GM12874 (cell line): ENCODE measurements at regions not wholly inside any gene's neighbourhood (a gene's known extent, or its start where the extent isn't known, plus 50 kb on each side); places are given as distances from the start of the nearest gene placed in this dataset.

Experiments used
- CTCF ChIP-seq: IDR thresholded peaks from 2 replicates; pipeline ENCODE4 v1.5.1; 2011; ENCODE audit warnings: low read depth, mild to moderate bottlenecking, control low read depth, low read length, moderate library complexity; ENCODE audit not compliant: insufficient read depth

- no peak for TF ChIP-seq CTCF
These were observed 73.9 kb downstream of the IRF2BPL start for GRCh38 chr14:76954394-76955190.

- no peak for TF ChIP-seq CTCF
These were observed 75.1 kb downstream of the IRF2BPL start for GRCh38 chr14:76953311-76953945.

- TF ChIP-seq CTCF, result no peak
These were observed 77.3 kb downstream of the IRF2BPL start for GRCh38 chr14:76951166-76951565.

- TF ChIP-seq CTCF, result no peak
These were observed 78.2 kb downstream of the IRF2BPL start for GRCh38 chr14:76950055-76951020.

- no peak for TF ChIP-seq CTCF
These were observed 79.5 kb downstream of the IRF2BPL start for GRCh38 chr14:76948976-76949375.

GRCh38 chr14:76948213-76948947, 80.1 kb downstream of the IRF2BPL start:
- no peak for TF ChIP-seq CTCF
